ENCODE measurements at regions not wholly inside any gene's neighbourhood (a gene's known extent, or its start where the extent isn't known, plus 50 kb on each side); places are given as distances from the start of the nearest gene placed in this dataset.

DNA sequence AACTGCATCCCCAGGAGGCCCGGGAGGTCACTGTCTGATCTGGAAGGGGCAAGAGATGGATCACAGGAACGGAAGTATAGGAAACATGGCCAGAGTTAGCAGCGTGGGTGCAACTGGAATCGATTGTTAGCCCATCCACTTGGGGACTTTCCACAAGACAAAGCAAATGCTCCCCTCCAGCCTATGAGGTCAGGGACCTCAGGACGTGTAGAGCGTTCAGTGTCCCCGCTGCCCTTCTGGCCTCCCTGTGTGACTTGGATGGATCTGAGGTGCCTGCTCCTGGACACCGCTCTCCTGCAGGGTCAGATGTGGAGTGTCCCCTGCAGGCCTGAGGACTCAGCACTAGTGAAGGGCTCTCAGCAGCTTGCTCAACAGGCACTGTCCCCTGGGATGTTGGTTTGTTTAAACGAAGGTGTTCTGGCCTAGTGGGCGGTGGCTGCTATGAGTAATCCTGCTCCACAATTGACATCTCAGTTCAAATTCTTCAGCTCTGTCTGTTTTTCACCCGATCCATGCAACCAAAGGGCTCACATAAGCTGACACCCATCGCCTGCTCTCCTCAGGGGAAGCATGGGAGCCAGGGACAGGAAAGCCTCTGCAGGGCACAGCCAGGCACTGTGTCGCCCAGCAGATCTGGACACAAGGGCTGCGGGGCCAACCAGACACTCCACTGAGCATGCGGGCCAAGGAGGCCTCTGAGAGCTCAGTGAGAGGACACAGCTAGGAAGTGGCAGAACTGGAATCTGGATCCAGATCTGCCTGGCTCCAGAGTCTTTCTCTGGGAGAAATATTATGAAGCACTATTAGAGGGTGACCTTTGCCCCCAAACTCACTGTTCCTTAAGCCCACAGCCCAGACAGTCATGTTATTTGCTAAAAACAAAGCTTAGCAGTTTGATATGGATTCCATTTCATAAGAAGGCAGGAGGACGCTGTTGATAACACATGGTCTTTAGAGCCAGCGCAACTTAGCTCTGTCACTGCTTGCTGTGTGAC, 78.5 kb downstream of the RHOB start (continued):
- TF ChIP-seq, protein P1, sequence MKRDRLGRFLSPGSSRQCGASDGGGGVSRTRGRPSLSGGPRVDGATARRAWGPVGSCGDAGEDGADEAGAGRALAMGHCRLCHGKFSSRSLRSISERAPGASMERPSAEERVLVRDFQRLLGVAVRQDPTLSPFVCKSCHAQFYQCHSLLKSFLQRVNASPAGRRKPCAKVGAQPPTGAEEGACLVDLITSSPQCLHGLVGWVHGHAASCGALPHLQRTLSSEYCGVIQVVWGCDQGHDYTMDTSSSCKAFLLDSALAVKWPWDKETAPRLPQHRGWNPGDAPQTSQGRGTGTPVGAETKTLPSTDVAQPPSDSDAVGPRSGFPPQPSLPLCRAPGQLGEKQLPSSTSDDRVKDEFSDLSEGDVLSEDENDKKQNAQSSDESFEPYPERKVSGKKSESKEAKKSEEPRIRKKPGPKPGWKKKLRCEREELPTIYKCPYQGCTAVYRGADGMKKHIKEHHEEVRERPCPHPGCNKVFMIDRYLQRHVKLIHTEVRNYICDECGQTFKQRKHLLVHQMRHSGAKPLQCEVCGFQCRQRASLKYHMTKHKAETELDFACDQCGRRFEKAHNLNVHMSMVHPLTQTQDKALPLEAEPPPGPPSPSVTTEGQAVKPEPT (CRISPR knock-in tag; IDR thresholded peaks at IDR 0.05; ENCODE audit: low read depth): peak; percentile 55; the same call in 1 of the 2 replicates
- TF ChIP-seq ZSCAN9 (CRISPR knock-in tag; IDR thresholded peaks at IDR 0.05; ENCODE audit: borderline replicate concordance) (peak; percentile 55; the same call in 1 of the 2 replicates), CBFB (CRISPR knock-in tag; IDR thresholded peaks at IDR 0.05) (no peak; the same call in 1 of the 2 replicates), PRDM15 (CRISPR knock-in tag; IDR thresholded peaks at IDR 0.05) (0 out of 2 replicates have a peak, but pooled peaks have one; percentile 13), ADNP (CRISPR knock-in tag; IDR thresholded peaks at IDR 0.05) (no peak), TBX2 (CRISPR knock-in tag; IDR thresholded peaks at IDR 0.05; ENCODE audit: borderline replicate concordance) (peak; percentile 81), POLR2G (IDR thresholded peaks at IDR 0.05; ENCODE audit: low read depth, low read length) (peak; percentile 80), SAFB2 (CRISPR knock-in tag; IDR thresholded peaks at IDR 0.05; ENCODE audit: borderline replicate concordance, low read depth) (no peak), ZBTB49 (CRISPR knock-in tag; IDR thresholded peaks at IDR 0.05; ENCODE audit: borderline replicate concordance) (no peak)
- TF ChIP-seq, protein P2, sequence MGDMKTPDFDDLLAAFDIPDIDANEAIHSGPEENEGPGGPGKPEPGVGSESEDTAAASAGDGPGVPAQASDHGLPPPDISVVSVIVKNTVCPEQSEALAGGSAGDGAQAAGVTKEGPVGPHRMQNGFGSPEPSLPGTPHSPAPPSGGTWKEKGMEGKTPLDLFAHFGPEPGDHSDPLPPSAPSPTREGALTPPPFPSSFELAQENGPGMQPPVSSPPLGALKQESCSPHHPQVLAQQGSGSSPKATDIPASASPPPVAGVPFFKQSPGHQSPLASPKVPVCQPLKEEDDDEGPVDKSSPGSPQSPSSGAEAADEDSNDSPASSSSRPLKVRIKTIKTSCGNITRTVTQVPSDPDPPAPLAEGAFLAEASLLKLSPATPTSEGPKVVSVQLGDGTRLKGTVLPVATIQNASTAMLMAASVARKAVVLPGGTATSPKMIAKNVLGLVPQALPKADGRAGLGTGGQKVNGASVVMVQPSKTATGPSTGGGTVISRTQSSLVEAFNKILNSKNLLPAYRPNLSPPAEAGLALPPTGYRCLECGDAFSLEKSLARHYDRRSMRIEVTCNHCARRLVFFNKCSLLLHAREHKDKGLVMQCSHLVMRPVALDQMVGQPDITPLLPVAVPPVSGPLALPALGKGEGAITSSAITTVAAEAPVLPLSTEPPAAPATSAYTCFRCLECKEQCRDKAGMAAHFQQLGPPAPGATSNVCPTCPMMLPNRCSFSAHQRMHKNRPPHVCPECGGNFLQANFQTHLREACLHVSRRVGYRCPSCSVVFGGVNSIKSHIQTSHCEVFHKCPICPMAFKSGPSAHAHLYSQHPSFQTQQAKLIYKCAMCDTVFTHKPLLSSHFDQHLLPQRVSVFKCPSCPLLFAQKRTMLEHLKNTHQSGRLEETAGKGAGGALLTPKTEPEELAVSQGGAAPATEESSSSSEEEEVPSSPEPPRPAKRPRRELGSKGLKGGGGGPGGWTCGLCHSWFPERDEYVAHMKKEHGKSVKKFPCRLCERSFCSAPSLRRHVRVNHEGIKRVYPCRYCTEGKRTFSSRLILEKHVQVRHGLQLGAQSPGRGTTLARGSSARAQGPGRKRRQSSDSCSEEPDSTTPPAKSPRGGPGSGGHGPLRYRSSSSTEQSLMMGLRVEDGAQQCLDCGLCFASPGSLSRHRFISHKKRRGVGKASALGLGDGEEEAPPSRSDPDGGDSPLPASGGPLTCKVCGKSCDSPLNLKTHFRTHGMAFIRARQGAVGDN (CRISPR knock-in tag; IDR thresholded peaks at IDR 0.05): peak; percentile 96
- TF ChIP-seq, protein P3, sequence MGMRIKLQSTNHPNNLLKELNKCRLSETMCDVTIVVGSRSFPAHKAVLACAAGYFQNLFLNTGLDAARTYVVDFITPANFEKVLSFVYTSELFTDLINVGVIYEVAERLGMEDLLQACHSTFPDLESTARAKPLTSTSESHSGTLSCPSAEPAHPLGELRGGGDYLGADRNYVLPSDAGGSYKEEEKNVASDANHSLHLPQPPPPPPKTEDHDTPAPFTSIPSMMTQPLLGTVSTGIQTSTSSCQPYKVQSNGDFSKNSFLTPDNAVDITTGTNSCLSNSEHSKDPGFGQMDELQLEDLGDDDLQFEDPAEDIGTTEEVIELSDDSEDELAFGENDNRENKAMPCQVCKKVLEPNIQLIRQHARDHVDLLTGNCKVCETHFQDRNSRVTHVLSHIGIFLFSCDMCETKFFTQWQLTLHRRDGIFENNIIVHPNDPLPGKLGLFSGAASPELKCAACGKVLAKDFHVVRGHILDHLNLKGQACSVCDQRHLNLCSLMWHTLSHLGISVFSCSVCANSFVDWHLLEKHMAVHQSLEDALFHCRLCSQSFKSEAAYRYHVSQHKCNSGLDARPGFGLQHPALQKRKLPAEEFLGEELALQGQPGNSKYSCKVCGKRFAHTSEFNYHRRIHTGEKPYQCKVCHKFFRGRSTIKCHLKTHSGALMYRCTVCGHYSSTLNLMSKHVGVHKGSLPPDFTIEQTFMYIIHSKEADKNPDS (CRISPR knock-in tag; IDR thresholded peaks at IDR 0.05): no peak

All from HepG2 (cell line).